NCI-H69 (cell line): ENCODE measurements at regions not wholly inside any gene's neighbourhood (a gene's known extent, or its start where the extent isn't known, plus 50 kb on each side); places are given as distances from the start of the nearest gene placed in this dataset.
A peak's percentile ranks its signal among the peaks of the same experiment; 100 is the strongest.

ENCODE experiments used
- DNase-seq: peaks from one replicate; lab custom pipeline; 2025; lab: John Stamatoyannopoulos, UW

DNA sequence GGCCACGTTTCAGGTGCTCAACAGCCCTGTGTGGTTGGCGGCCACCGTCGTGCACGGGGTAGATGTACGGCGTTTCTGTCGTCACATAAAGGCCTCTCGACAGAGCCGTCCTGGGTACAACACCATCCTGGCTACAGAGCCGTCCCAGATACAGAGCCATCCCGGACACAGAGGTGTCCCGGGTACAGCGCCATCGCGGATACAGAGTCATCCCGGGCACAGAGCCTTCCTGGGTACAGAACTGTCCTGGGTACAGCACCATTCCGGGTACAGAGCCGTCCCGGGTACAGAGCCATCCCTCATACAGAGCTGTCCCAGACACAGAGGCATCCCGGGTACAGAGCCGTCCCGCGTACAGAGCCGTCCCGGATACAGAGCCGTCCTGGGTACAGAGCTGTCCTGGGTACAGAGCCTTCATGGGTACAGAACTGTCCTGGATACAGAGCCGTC, 222.7 kb upstream of the SOX1 start:
- DNase-seq = no peak

DNA sequence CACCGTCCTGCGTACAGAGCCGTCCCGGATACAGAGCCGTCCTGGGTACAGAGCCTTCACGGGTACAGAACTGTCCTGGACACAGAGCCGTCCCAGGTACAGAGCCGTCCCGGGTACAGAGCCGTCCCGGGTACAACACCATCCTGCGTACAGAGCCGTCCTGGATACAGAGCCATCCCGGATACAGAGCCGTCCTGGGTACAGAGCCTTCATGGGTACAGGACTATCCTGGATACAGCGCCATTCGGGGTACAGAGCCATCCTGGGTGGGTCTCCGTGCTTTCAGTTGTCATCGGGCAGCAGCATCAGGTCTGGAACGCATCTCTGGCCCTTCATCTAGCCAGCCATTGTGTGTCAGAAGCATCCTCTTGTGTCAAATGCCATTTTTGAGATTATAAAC, 222.3 kb upstream of the SOX1 start:
- DNase-seq = no peak

DNA sequence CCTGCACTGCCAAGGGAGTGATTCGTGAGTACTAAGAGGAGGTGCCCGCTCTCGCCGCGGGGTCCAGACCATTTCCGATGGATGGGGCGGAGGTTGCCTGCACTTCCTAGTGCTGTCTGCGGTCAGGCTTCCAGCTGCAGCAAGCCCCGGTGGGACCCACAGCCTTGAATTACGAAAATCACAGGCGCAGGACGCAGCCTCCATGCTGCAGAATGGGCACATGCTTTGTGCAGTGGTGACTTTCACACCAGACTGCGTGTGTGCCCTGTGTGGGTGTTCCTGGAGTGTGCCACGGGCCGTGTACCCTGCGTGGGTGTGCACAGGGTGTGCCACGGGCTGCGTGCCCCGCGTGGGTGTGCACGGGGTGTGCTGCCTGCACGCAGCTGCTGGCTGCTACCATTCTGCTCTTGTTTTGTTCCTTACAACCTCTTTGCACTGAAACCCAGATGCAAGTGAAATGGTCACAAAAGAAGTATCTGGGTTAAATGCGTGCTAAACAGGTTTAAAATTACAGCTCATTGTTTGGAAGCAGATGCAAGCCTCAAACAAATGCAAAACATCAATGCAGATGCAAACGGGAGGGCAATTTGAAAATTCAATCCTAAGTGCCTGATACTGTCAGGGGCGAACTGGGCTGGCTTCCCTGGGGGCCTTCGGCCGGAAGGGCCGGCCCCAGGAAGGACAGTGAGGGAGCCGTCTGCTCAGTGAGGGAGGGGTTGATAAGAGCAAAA, 221.2 kb upstream of the SOX1 start:
- peak; percentile 57 for DNase-seq

DNA sequence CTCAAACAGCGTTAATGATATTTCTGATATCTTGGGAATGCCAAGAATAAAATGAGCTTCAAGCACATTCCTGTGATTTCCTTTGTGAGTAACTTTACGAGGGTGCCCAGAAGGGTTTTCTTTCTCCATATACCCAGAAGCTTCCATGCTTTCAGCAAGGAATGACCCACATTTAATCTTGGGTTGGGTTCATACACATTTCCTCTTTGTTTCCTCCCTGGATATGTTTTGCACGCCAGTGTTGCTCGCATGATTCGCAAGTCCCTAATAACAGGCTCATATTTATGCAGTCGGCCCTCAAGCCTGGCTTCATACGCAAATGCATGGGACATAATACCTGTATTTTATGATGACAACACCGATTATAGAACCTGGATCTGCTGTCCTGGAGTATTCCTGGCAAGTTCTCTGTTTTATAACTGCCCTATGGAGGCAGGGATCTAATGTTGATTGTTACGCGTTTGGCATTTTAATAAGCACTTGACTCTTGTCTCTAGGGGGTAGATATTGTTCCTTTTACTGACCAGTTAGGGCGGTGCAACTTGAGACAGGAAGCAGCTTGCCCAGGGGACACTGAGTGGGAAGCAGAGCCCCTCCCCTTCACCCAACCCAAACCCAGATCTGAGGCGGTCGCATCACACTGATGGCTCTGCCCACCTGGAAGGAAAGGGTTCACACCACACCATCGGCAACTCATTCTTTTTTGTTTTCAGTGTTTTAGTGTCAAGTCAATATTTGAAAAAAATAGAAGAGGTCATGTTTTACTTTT, 220.4 kb upstream of the SOX1 start:
- peak; percentile 98 for DNase-seq

DNA sequence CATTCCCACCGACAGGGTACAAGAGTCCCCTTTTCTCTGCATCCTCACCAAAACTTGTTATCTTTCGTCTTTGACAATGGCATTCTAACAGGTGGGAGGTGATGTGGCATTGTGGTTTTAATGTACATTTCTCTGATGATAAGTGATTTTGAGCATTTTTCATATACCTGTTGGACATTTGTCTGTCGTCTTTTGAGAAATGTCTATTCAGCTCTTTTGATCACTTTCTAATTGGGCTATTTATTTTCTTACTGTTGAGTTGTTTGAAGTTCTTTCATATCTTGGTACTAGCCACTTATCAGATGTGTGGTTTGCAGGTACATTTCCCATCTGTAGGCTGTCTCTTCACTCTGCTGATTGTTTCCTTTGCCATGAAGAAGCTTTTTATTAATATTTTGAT, 219.0 kb upstream of the SOX1 start:
- no peak for DNase-seq

DNA sequence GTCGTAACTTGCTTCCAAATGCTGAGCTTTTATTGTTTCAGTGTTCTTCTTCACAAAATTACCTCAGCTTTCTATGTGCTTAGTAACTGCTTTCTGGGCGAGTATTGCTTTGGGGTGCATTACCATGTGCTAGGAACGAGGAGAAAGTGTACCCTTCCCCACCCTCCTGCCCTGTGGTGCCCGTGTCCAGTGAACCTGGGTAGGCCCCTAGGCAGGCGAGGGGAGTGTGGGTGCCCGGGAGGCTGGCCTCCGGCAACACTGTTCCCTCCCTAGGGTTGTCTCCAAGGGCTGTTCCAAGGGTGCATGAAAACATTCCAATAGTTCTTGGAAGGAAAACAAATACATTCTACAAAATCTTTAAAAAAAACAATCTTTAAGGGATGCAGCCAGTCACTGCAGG, 216.5 kb upstream of the SOX1 start:
- DNase-seq = no peak

DNA sequence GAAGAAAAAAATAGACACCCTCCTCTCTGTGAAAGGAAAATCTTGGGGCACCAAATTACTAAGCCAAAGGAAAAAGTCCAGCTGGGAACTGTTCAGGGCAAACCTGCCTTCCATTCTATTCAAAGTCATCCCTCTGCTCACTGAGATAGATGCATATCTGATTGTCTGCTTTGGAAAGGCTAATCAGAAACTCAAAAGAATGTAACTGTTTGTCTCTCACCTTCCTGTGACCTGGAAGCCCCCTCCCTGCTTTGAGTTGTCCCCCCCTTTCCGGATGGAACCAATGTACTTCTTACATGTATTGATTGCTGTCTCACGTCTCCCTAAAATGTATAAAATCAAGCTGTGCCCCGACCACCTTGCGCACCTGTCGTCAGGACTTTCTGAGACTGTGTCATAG, 216.0 kb upstream of the SOX1 start:
- DNase-seq = no peak

DNA sequence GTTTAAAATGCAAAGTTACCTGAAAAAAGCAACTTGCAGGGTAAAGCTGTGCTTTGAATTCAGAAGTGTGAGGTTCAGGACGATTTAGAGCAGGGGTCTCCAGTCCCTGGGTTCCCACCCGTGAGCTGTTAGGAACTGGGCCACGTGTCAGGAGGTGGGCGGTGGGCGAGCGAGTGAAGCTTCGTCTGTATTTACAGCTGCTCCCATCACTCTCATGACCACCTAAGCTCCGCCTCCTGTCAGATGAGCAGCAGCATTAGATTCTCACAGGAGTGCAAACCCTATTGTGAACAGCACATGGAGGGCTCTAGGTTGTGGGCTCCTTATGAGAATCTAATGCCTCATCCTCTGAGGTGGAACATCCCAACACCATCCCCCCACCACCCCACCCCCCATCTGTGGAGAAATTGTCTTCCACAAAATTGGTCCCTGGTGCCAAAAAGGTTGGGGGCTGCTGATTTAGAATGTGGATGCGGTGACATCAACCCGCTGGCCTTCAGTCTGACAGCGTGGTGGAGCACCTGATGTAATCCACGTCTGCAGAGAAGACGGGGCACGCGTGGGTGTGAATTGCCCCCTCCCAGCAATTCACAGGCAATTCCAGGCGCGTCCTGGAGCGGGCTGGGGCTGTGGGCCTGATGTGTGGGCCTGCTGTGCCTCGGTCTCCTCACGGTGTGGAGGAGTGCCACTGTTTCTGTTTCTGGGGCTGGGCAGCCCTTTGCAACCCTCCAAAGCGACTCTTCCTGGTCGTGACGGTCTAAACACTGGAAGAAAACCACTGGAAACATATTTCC, 214.0 kb upstream of the SOX1 start:
- DNase-seq = peak; percentile 74

DNA sequence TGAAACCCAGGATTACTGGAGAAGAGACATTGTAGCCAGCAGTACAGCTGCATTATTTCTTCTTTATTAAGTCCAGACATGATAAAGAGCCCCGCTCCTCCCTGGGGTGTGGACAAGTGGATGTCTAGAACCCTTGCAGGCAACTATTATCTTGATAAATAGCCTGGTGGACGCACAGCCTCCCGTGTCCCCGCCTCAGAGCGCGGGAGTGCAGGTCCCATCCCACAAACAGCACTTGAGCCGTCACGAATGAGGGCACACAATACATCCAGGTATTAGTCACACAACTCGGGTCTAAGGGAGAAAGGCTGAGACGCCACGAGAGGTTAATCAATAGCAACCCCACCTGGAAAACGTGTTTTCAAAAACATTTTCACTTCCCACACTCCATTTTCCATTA, 213.2 kb upstream of the SOX1 start:
- DNase-seq = peak; percentile 97

DNA sequence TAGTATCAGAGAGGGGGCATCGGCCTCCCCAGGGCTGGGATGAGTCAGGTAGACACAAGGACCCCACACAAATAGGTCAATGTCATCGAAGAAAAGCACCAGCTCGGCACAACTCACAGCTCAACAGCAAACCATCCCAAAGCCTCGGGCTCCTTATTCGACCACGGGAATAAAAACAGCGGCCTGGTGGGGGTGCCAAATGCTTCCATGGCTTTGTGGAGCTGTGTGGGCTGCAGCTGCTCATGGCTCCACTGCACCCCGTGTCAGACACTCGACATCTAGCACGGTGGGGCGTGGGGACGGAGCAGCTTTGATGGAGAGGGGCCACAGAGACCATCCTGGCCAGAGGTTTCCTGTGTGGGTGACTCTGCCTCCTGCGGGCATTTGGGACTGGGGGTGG, 212.5 kb upstream of the SOX1 start:
- no peak for DNase-seq

DNA sequence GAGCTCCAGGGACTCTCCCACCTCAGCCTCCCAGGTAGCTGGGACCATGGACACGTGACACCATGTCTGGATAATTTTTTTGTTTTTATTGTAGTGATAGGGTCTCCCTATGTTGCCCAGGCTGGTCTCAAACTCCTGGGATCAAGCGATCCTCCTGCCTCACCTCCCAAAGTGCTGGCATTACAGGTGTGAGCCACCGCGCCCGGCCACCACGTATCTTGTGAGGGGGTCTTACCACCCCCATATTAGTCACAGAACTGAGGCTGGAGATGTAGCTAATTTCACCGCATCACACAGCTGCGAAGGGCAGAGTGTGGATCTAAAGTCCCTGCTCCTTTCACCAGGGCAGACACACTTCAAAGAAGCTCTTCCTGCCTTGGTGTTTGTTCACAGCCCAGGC, 211.8 kb upstream of the SOX1 start:
- DNase-seq = no peak

DNA sequence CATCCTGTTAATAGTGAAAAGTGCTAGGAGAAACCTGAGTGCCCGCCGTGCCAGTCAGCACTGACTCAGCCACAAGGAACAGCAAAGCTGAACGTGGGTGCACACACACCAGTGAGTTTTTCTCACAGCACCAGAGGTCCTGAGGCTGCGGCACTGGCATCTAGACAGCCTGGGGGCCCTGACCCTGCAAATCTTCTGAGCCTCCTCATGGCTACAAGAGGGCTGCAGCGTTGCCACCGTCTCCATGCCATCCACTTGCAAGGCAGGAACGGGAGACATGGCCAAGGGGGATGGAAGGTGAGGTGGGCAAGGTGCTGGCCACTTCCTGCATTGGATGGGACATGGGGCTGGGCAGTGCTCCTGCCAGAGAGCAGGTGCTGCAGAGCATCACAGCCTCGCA, 211.2 kb upstream of the SOX1 start:
- DNase-seq = no peak

DNA sequence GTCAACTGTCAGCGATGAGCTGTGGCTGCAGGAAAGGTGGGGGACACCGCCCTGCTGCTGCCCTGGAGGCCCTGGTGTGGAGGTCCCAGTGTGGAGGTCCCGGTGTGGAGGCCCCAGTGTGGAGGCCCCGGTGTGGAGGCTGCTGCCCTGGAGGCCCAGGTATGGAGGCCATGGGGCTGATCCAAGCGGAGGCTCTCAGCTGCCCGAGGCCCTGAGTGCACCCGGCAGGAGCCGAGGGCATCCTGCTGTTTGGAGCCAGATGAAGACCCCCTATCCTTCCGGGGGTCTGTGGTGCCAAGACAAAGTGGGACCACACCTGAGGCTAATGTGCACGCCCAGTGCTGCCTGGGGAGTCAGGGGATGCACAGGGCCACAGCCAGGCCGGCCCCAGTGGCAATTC, 210.4 kb upstream of the SOX1 start:
- no peak for DNase-seq

DNA sequence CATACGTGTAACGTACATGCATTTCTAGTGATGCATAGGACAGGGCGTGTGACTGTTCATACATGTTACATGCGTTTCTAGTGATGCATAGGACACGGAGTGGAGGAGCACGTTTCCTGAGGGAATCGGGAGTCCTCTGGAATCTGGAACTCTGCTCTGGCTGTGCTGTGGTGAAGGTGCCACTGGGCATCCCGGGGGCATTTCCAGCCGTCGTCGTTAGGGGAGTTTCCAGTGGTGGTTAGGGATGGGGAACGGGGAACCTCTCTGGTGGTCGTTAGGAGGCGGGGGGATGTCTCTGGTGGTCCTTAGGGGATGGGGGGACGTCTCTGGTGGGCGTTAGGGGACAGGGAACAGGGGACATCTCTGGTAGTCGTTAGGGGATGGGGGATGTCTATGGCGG, 209.6 kb upstream of the SOX1 start:
- no peak for DNase-seq

DNA sequence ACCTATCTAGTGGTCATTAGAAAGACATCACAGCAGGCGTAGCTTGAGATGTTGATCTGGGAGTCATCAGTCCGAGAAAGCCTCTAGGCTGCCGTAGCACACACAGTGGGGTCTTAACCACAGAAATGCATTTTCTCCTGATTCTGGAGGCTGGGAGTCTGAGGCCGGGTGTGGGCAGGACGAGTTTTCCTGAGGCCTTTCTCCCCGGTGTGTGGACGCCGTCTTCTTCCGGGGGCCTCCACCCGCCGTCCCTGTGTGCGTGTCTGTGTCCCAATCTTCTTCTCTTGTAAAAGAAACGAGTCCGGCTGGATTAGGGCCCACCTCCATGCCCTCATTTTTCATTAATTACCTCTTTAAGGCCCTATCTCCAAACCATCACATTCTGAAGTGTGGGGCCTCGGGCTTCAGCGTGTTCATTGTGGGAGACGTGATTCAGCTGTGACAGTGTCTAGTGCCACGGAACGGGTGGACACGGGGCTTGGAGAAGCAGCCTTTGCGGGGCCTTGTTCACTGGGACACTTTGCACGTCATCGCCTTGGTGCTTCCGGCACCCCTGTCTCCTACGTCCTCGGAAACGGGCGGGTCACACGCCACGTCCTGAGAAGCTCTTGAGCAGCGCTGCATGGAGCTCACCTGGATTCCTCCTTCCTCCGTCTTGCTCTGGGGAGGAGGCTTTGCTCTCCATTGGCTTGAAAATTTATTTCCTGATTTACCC, 208.9 kb upstream of the SOX1 start:
- DNase-seq = no peak

DNA sequence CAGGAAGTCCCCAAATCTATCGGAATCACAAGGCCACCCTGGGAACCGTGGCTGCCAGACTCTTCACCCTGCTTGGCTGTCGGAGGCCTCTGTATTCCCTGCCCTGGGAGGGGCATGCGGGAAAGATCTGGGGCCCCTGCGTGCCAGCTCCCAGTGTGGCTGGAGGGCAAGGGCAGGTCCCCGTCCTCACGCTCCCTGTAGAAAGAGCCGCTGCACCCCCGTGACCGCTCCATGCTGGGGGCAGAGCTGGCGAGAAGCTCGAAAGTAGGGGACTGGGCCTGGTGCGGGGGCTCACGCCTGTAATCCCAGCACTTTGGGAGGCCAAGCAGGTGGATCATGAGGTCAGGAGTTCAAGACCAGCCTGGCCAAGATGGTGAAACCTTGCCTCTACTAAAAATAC, 208.4 kb upstream of the SOX1 start:
- no peak for DNase-seq

DNA sequence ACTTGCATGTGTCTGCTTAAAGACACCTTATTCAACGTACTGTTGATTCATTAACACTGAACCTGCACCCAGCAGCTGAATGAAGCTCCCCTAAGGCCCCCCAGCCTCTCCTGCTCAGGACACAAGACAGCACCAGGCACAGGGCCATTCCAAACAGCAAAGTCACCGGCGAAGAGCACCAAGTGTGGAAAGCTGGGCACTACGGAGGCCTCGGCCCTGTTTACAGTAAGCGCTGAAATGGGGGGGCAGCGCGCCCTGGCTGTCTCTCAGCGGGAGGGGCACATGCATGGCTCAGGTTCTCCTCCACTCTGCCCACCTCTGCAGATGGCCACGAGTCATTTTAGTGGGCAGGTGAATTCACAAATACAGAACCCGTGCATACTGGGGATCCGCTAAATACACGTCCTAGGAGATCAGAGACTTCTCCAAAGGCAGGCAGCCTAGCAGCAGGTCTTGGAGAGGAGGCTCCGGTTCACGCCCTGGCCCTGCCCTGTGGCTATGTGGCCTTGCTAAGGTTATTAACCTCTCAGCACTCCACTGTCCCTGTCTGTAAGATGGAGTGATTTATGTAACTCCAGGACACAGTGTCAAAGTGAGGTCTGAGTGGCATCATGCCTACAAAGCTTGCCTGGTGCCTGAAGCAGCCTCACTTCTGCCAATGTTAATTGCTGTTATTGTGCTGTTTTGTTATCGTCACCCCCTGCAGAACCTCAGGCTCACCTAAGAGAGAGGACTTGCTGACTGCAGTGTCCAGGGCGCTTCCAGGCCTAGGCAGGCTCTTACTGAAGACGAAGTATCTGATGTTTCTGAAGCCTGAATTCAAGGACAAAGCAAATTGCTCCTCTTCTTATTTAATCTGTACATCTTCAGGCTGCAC, 207.4 kb upstream of the SOX1 start:
- DNase-seq = no peak

DNA sequence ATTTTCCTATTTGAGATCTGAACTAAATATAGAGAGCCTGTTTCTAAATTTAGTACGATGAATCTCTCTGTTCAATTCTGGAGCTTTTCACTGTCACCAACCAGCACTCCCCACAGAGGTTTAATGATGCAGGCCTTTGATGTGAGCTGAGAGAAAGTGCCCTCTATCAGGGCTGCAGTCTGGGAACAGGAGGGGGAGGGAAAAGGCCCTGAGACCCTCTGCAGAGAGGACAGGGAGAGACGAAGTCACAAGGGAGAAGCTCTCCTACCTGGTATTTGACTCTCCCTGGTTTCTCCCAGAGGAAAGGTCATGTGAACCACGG, 206.8 kb upstream of the SOX1 start:
- DNase-seq = no peak

DNA sequence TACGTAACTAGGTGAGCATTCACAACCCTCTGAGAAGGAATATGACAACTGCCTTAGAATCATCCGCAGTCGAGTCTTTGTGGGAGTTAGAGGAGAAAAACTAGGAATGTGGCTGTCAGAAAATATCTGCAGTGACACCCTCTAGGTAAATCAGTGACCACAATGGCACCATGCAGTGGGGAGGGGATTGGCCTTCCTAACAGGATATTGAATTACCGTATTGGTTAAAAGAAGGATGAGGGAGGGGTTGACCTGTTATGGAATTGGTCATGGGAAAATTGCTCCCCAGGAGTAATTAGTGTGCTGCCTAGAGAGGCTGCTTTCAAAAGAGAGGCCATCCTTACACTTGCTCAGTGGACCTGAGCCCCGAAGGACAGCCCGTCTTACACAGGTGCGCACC, 205.6 kb upstream of the SOX1 start:
- DNase-seq = no peak

DNA sequence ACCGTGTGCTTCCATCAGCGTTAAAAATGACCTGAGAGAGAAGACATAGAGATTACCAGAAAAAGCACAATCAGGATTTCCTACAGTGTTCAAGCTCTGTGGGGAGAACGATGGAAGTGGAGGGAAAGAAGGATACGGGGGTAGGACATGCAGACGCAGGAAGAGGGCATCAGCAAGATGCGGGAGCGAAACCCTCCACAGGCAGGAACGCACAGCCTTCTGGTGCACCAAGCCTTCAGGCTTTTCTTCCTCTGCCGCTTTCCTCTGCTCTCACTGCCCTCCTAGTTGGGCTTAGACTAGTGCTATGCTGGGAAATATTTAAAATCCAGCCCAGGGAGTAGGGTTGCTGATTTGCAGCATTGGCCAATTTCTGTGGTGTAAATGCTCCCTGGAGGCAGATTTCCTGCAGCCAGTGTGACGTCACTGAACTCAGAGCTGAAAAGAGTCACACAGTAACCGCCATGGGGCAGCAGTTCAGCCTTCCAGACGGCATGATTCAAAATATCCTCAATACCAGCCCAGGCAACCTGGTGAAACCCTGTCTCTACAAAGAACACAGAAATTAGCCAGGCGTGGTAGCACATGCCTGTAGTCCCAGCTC, 205.1 kb upstream of the SOX1 start:
- no peak for DNase-seq
